Esophagus squamous epithelium (tissue), 5 donors: ENCODE measurements at regions not wholly inside any gene's neighbourhood (a gene's known extent, or its start where the extent isn't known, plus 50 kb on each side); places are given as distances from the start of the nearest gene placed in this dataset.
"Not testable (repeated sequence)": the region's sequence is repeated elsewhere in the genome, so short reads cannot be mapped to it uniquely, and the experiment has no call there.

Experiments used
- DNase-seq: peaks from one replicate; lab custom pipeline; 2025; lab: John Stamatoyannopoulos, UW
- H3K27ac ChIP-seq, 4 donors: fragments of 200-600 bp; sonication (generic); one replicate each; pipeline ENCODE4 v1.5.1; 2016 to 2019; ENCODE audit warnings: mild to moderate bottlenecking in 1 of 4
- H3K27me3 ChIP-seq, 4 donors: fragments of 200-600 bp; sonication (generic); 1 replicate in 3 of 4; 2 replicates in 1 of 4; pipeline versions ENCODE4 v1.5.1 to v1.6.0; 2017 to 2021; ENCODE audit warnings: antibody characterized with exemption in 1 of 4
- H3K36me3 ChIP-seq, 3 donors: fragments of 200-600 bp; sonication (generic); one replicate each; pipeline ENCODE4 v1.5.1; 2016 to 2019
- H3K4me1 ChIP-seq, 3 donors: fragments of 200-600 bp; sonication (generic); one replicate each; pipeline ENCODE4 v1.5.1; 2017 to 2019
- H3K4me3 ChIP-seq, 4 donors: fragments of 200-600 bp; sonication (generic); 1 replicate in 3 of 4; 2 replicates in 1 of 4; pipeline ENCODE4 v1.5.1; 2016 to 2019; ENCODE audit warnings: mild to moderate bottlenecking in 2 of 4, moderate library complexity in 1 of 4
- H3K9me3 ChIP-seq, 3 donors: fragments of 200-600 bp; sonication (generic); one replicate each; pipeline ENCODE4 v1.5.1; 2016 to 2019
- CTCF ChIP-seq, 6 experiments: fragments of 450-650 bp in 4 of 6; fragments of 200-600 bp in 2 of 6; sonication (generic) in 2 of 6; IDR thresholded peaks; one replicate each; pipeline ENCODE4 v1.5.1; 2016 to 2019; ENCODE audit warnings: antibody characterized with exemption in 6 of 6, mild to moderate bottlenecking in 4 of 6, moderate library complexity in 4 of 6
- POLR2A ChIP-seq, 4 donors: fragments of 450-650 bp; IDR thresholded peaks; one replicate each; pipeline ENCODE4 v1.6.1; 2017; ENCODE audit warnings: antibody characterized with exemption in 4 of 4, mild to moderate bottlenecking in 4 of 4, moderate library complexity in 3 of 4
- WGBS, 2 donors: methylation state at CpG; one replicate each; pipeline ENCODE4 v1.1.5; 2018; 5-methylcytosine and 5-hydroxymethylcytosine counted together
- intact Hi-C: fragments of 100-400 bp; cut with DNase I; formaldehyde crosslinking; loops from one replicate; pipeline ENCODE4 v1.15.0; 2022
- donor health status: DM: yes; HTN: yes; CAD: no.

- no peak overlapping the region for H3K27ac ChIP-seq
- intact Hi-C loops, result no loop called here
- TF ChIP-seq POLR2A (IDR thresholded peaks at IDR 0.05), result no peak
- TF ChIP-seq CTCF (IDR thresholded peaks at IDR 0.05), result no peak
- no peaks in the 10 kb centered on the region for H3K36me3 ChIP-seq
- H3K4me3 ChIP-seq, result no peak overlapping the region
- no peak for DNase-seq
- WGBS, 2 donors, result 14 to 27% methylated on average over 3 of the region's 3 CpGs
- no peaks in the 10 kb centered on the region for H3K27me3 ChIP-seq
- H3K4me1 ChIP-seq, result no peaks in the 10 kb centered on the region
- H3K9me3 ChIP-seq, result no peaks in the 10 kb centered on the region
These were observed 1066.5 kb downstream of the PLOD2 start for GRCh38 chr3:145094355-145094941.

GRCh38 chr3:145111141-145111540 lies 1049.8 kb downstream of the PLOD2 start:
- H3K27ac ChIP-seq, DNase-seq, H3K4me3 ChIP-seq, H3K27me3 ChIP-seq, H3K36me3 ChIP-seq, H3K9me3 ChIP-seq, H3K4me1 ChIP-seq, intact Hi-C loops: not testable (repeated sequence)
- 64 to 94% methylated on average over 5 of the region's 5 CpGs for WGBS, 2 donors

GRCh38 chr3:145116769-145117168 lies 1044.2 kb downstream of the PLOD2 start:
- DNase-seq, result no peak
- Histone ChIP-seq H3K4me1 (no peaks in the 10 kb centered on the region), H3K9me3 (no peaks in the 10 kb centered on the region), H3K27ac (no peak overlapping the region), H3K27me3 (no peaks in the 10 kb centered on the region), H3K36me3 (no peaks in the 10 kb centered on the region), H3K4me3 (no peak overlapping the region)
- 79 to 86% methylated on average over 4 of the region's 4 CpGs for WGBS, 2 donors
- intact Hi-C loops, result no loop called here
- TF ChIP-seq POLR2A (IDR thresholded peaks at IDR 0.05) (no peak), CTCF (IDR thresholded peaks at IDR 0.05) (no peak)

GRCh38 chr3:145118303-145118702 lies 1042.7 kb downstream of the PLOD2 start:
- TF ChIP-seq CTCF (IDR thresholded peaks at IDR 0.05) (no peak), POLR2A (IDR thresholded peaks at IDR 0.05) (no peak)
- Histone ChIP-seq H3K36me3 (no peaks in the 10 kb centered on the region), H3K4me3 (no peak overlapping the region), H3K27me3 (no peaks in the 10 kb centered on the region), H3K9me3 (no peaks in the 10 kb centered on the region), H3K4me1 (no peaks in the 10 kb centered on the region), H3K27ac (no peak overlapping the region)
- no peak for DNase-seq
- WGBS, 2 donors, result 73 to 100% methylated on average over 1 of the region's 1 CpG
- intact Hi-C loops, result no loop called here

- Histone ChIP-seq H3K36me3 (no peaks in the 10 kb centered on the region), H3K4me1 (no peaks in the 10 kb centered on the region), H3K27me3 (no peaks in the 10 kb centered on the region), H3K4me3 (no peak overlapping the region), H3K27ac (no peak overlapping the region), H3K9me3 (no peaks in the 10 kb centered on the region)
- intact Hi-C loops, result no loop called here
- no peak for DNase-seq
- 82 to 85% methylated on average over 4 of the region's 4 CpGs for WGBS, 2 donors
- TF ChIP-seq POLR2A (IDR thresholded peaks at IDR 0.05) (no peak), CTCF (IDR thresholded peaks at IDR 0.05) (no peak)
These were observed 1035.9 kb downstream of the PLOD2 start for GRCh38 chr3:145124900-145125678.
